GM19397 (cell line): ENCODE measurements at regions not wholly inside any gene's neighbourhood (a gene's known extent, or its start where the extent isn't known, plus 50 kb on each side); places are given as distances from the start of the nearest gene placed in this dataset.

Experiments used
- ATAC-seq: cut with Tn5 transposase; IDR thresholded peaks from one replicate; pipeline ENCODE4 v1.9.1; 2021; ENCODE audit warnings: mild to moderate bottlenecking, moderate library complexity; ENCODE audit not compliant: unreplicated experiment

DNA sequence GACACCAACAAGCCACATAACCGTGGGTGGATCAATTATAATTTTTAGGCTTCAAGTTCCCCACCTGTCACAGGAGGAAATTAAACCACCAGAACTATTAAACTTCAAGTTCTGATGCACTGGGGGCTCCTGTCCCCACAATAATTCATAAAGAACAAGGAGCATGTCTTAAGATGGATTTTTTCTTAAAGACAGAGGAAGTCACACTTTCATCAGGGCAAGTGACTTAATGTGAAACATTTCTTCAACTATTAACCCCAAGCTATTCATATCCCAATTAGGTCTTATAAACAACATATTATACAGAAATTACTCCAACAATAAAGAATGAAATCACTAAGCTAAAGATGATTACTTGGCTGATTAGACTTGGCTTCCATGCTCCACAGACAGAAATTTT lies 292.5 kb downstream of the ETAA1 start:
- no peak for ATAC-seq

DNA sequence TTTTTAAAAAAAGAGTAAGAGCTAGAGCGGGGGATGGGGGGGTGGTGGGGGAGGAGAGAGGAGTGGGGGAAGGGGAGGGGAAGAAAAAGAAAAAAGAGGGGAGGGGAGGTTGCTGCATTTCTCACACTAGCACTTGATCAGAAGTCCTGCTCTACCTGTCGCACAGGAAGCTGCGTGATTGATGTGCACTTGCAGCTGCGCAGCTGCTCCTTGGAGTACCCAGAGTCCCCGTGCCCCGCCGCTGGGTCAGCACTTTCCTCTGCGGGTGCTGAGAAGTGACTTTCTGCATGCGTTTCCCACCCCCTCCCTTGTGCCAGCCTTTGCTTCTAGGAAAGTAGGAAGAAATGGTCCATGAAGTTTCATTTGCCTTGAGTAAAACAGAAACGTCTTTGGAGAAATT lies 297.3 kb downstream of the ETAA1 start:
- no peak for ATAC-seq

DNA sequence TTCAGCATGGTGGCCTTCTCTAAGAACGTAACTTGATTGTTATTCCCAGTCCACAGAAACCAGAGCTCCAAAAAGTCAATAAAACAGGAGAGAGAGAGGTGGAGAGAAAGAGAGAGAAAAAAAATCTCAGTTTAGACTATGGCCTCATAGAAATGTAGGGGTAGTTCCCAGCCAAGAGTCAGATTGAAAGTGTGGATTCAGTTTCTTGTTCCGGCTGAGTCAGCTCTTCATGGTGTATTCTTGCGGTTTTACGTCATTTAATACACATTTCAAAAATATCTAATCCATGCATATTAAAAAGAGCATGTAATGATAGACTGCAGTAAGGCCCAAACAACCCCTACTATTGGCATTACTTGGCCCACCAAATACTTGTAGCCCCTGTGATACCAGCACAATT lies 303.9 kb downstream of the ETAA1 start:
- no peak for ATAC-seq

DNA sequence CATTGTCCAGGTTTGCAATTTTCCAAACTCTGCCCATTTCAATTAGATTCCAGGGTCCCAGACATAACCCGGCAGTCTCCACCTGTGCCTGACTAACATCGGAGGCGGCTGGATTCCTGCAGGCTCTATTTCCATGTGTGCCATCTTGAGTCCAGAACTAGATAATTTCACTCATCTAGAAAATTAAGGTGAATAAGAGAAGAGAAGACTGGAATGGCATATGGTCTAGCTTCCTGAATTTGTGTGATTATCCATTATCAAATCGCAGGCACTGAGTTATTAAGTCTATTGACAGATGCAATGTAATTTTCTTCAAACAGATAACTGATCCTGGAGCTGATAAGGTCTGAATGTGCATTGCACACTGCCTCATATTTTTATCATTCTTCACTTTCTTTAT lies 305.2 kb downstream of the ETAA1 start:
- no peak for ATAC-seq

DNA sequence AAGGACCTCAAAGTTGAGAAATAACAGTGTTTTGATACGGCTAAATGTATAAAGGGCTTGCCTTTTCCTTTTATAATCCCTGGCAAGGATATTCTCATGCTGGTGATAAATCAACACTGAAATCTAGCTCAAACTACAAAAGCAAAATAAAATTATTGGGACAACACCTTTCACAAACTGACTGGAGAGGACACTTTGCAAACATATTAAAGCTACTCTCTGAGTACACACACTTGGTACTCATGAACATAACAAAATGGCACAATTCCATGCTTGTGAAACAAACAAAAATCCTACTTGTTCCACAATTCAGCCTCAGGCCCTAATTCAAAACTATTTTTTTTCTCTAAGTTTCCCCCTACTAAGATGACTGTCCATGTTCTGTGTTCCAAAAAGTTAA lies 305.8 kb downstream of the ETAA1 start:
- ATAC-seq = no peak

DNA sequence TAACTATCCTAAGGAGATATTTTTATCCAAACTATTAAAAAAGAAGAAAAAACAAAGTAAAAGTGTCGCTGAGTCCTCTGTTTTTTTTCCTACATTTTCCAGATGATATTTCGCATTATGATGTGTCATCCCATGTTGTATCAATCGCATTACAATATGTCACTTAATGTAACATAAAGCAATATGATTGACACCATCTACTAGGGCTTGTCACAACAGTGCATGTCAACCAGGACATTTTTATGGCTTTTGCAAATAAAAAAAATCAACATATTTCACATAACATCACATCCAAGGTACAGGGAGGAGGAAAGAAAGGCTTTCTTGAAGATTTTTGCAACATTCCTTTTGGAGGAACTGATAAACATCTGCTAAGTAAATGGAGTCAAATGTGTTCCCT lies 308.9 kb downstream of the ETAA1 start:
- ATAC-seq = no peak

DNA sequence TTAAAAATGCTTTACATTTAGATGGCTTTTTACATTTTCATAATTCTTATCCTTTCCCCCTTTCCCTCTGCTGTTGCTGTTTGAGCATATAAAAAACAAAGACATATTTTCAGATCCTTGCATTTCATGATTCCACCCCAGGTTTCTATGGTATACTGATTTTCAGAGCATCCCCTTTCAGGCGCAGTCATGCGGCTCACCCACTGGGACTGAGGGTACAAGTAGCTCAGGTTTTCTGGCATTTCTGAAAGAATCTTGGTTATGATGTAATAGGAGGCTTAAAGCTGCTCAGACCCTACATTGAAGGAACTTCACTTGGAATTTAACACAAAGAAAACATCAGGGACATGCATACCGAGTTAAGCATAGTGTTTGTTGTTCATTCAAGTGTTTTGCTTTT lies 310.8 kb downstream of the ETAA1 start:
- no peak for ATAC-seq

DNA sequence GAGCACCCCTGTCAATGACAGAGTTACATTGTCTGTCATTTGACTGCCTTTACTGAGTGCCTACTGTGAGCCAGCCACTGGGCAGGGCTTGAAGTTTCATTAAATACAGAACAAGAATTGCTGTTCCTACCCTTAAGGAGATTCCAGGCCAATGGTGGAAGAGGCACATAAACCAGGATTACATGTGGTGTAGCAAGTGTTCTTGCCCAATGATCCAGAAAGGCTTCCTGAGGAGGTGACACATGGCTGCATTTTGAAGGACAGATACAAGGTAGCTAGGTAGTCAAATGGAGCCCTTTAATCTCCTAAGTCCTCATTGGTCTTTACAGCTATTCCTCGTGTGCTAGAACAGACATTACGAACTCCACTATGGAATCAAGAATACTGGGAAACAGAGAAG lies 312.7 kb downstream of the ETAA1 start:
- ATAC-seq = no peak

DNA sequence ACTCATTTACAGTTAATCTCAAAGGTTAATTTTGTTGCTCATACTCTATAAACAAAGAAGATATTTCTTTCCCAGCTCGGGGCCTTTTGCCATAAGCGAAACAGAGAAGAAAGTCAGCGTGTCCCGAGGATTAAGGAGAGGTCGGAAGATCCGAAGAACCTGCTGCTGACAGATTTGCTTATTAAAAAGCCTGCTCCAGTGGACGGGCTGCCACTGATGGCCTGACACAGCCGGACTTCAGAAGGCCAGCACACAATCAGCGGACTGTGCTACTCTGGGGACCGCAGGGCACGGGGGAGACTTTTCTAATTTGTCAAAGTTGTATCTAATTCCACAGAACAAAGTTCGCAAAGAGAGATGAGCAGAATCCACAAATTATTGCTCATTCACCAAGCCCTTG lies 315.4 kb downstream of the ETAA1 start:
- ATAC-seq = no peak

DNA sequence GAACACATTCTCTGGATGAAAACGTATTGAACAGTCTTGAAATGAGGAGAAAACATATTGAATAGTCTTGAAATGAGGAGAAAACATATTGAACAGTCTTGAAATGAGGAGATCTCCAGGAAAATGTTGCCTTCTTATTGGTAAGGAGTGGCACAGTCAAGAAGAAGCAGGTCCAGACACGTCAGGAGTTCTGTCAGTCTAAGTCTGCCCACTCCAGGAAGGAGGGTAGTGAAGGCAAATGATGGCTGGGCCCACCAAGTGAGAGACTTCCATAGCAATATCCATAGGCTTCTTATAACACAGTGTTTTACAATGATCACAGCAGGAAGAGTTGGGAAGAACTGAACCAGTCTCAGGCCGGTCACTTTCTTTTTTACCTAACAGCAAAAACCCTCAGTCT lies 316.2 kb downstream of the ETAA1 start:
- ATAC-seq = no peak

DNA sequence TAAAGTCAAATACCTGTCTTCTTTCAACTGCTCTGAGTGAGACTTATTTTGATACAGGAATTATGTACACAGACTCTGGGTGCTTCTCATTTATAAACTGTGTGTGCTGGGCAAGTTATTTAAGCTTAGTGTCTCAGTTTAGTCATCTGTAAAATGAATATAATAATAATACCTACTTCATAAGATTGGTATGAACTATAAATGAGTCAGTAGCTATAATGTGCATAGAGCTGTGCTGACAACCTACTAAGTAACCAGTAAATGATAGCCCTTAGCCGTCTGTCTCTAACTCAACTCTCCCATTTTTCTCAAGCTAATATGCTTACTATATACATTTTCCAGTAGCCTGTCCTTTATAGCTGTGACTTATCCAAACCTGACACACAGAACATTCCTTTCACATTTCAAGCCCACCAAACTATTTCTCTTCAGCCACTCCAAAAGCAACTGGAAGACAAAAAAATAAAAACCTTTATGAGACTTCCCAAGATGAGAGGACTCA lies 319.8 kb downstream of the ETAA1 start:
- no peak for ATAC-seq

DNA sequence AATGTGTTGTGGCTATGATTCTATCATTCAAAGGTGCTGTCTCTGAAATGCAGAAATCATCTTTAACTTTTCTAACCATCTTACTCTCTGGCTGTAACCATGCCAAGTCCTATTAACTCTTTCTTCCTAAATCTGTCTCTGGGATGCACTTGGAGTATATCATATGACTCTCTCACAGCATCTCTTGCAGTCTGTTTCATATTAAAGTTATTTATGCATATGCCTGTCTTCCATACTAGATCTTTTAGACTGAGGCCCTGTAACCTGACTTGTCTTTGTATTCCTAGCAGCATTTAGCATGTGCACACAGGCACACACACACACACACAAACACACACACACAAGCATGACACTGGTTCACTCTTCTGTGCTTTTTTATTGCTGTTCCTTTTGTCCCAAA lies 320.6 kb downstream of the ETAA1 start:
- ATAC-seq = no peak

DNA sequence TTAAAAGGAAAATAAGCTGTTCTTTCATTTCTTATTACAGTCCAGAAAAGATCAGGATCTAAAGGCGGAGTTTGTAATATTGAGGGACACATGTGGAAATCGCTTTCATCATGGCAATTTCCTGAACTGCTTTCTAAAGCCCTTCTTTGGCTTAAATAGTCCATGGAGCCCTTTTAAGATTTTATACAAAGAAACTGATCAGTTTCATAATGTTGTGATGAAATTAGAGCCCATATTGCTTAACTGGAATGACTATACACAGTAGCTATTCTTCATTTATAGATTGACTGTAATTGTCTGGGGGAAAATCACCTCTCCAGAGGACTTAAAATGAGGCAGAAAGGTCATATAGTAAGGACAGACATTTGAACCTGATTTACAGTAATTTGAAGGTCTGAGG lies 322.2 kb downstream of the ETAA1 start:
- no peak for ATAC-seq

DNA sequence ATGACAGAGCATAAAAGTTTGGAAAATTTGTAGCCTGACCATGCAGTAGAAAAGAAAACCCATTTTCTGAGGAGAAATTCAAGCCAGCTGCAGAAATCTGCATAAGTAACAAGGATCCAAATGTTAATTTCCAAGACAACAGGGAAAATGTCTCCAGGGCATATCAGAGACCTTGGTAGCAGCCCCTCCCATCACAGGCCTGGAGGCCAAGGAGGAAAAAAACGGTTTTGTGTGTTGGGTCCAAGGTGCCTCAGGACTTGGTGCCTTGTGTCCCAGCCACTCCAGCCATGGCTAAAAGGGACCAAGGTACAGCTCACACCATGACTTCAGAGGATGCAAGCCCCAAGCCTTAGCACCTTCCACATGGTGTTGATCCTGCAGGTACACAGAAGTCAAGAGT lies 324.4 kb downstream of the ETAA1 start:
- no peak for ATAC-seq

DNA sequence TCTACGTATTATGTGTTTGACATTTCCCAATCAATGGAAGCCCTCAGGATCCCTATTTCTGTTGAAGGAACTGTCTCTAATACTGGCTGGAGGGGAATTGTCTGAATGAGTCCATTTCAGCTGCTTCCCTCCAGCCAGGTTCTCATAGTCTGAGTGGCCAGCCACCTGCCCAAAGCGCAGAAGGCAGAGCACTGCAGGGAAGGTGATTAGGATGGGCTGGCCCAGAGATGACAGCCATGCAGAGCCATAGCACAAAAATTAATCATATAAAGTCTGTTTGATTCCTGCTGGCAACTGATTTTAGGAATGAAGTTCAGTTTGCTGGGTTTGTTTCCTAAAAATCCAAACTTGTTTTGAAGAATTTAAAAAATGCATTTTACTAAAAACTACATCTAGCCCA lies 327.1 kb downstream of the ETAA1 start:
- no peak for ATAC-seq

DNA sequence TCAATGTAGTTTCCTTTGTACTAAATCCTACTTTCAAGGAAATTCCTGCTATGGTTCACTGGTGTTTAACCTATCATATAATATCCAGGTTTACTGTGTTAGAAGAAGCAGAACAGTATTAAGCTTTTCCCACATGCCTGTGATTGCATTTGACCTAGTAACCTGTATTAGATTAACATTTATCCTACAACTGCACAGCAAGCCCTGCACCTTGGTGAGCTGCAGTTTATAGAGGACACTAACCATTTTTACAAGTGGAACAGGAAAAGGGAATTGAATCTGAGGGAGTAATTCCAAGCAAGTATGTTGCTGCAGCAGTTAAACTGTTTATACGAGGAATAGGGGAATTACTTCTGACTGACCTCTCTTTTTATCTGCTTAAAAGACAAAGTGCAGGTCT lies 328.6 kb downstream of the ETAA1 start:
- ATAC-seq = no peak

DNA sequence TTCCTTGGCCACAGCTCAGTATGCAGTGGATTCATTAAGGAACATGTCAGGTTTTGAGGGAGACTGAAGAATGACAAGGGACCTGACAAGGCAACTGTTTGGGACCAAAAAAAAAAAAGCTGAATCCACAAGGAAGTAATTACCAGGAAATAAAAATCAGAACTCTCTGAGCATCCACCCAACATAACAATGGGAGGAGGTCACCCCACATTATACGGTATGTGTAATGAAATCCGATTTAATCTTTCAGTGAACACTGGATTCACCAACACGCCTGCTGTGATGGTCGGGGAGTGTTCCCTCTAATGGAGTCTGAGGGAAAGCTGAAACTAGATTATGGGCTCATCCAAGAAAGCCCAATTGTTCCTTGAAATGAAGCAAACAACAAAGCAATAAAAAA lies 329.3 kb downstream of the ETAA1 start:
- ATAC-seq = no peak

DNA sequence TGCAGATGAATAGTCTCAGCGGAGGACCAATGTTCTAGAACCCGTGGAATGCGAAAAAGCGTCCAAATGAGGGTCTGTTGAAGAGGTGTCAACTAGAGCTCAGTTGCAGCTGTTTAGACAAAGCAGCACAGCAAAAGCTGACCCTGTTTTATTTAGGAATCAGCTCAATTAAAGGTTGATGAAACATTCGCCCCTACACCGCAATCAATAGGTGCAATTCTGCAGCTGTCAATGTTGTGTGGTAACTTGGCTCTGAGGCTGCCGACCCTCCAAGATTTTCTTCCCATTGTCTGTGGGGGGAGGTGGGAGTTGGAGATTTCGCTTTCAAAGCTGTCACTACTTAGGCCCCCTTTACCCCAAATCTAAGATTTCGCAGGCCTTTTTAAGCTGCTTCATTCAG lies 330.0 kb downstream of the ETAA1 start:
- ATAC-seq = no peak

DNA sequence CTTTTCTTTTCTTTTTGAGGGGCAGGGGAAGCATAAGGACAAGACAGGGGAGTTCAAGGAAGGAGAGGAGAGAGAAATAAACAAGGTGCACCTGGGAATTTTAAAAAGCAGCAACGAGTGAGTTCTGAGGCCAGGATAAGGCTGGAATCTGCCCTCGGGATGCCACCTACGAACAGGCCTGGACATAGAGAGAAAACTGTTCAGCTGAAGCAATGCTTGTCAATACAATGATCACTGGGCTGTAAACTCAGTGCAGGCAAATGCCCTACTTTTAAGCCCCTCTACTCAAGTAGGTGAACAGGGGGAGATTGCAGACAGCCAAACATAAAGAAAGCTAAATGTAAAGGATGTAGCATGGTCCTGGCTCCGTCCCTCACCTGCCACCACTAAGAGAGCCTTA lies 330.5 kb downstream of the ETAA1 start:
- ATAC-seq = no peak

DNA sequence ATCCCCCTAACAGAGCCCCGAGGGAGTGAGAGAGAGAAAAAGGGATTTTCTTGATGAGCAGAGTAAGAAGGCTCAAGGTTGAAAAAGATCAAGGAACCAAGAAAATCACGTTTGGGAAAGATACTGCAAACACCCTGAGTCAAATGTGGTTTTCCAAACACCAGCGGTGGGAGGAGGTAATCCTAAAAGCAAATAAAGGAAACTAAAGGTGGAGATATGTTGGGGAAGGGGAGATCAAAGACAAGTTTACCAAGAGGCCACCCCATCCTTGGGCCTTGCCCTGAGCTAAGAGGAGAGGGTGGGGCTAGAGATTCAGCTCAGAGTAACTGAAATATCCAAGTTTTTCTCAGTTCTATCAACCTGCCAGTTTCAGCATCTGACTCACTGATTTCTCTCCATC lies 332.3 kb downstream of the ETAA1 start:
- no peak for ATAC-seq

DNA sequence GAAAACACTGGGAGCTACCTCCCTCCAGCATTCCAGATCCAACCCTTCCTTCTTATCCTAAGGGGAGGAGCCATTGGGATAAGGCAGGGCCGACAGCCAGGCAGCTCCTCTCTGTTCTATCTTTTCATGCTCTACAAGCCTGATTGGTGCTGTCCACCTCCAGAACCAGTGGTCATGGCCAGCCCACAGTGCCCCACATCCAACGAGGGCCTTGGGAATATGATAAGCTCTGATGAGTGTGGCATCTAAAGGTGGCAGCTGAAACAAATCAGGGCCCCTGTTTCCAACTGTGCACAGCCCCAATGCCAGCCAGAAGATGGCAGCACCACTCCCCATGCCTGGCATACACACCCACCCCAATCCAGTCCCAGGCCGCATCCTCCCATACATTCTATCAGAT lies 329.3 kb downstream of the C1D start:
- no peak for ATAC-seq

DNA sequence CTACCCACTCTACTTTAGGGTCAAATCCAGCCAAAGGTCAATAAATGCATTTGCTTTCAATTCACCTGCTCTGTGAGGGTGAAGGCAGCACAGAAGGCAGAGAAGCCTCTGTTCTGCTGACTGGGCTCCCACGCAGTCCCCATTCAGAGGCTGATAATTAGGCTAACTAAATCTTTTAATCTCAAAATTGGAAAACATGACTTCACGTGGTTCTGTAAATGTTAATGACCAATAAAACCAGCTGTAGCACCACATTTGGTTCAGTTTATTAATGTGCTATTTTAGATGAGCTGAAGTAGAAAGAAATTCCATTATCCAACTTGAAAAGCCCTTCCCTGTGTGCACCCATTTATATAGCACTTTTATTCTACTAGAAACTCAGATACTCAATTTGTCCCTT lies 310.6 kb downstream of the C1D start:
- no peak for ATAC-seq

DNA sequence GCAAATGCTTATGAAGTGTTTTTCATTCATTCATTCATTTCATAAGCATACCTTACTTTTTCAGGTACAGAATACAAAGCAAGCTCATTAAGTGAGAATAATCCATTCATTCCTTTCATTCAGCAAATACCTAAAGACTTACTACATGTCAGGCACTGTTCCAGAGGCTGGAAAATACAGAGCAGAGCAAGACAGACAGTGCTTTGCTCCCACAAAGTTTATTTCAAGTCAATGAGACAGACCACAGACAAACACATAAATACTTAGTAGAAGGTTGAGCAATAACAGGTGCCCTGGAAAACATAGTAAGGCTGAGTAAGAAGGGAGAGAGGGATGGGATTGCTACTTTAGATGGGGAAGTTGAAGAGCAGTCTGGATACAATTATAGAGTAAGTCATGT lies 309.8 kb downstream of the C1D start:
- no peak for ATAC-seq
